ENCODE measurements at regions not wholly inside any gene's neighbourhood (a gene's known extent, or its start where the extent isn't known, plus 50 kb on each side); places are given as distances from the start of the nearest gene placed in this dataset.

DNA sequence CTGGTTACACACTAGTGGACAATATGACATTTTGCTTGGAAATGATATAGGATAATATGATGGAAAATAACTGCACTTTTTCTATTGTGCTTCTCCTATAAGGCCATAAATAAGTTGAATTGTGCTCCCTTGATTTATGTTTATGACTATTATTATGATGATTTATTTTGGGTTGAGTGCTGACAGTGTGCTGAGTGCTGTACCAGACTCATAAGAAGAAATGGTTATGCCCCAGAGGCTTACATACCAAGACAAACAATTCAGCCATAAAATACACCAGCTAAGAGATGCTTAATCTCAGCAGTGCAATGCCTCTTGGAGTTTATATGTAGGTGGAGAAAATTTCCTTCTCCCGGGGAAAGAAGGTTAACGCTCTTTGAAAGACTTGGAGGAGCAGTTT lies 199.8 kb upstream of the NOCT start:
- Histone ChIP-seq H3F3A (ENCODE audit: low read depth) (no peaks in the 10 kb centered on the region), H3K4me1 (ENCODE audit: insufficient read depth, low read length, poor library complexity, severe bottlenecking) (no peaks in the 10 kb centered on the region), H4K20me1 (ENCODE audit: insufficient read depth, low read length, poor library complexity, severe bottlenecking) (no peaks in the 10 kb centered on the region), H3K36me3 (ENCODE audit: insufficient read depth, low read length) (no peaks in the 10 kb centered on the region), H3K9me2 (replicated peaks; ENCODE audit: low read depth, low read length) (no peaks in the 10 kb centered on the region), H3K4me2 (ENCODE audit: low read depth, low read length, poor library complexity, severe bottlenecking) (no peak overlapping the region), H3K4me3 (ENCODE audit: low read length, poor library complexity, severe bottlenecking) (no peak overlapping the region), H3K9me3 (ENCODE audit: insufficient read depth, low read depth, low read length) (no peaks in the 10 kb centered on the region), H2AFZ (ENCODE audit: low read length) (no peak overlapping the region), H3K79me2 (ENCODE audit: insufficient read depth, low read length) (no peaks in the 10 kb centered on the region), H3K9ac (ENCODE audit: low read depth, low read length, poor library complexity, severe bottlenecking) (no peak overlapping the region), H3K27me3 (ENCODE audit: insufficient read depth, low read length, poor library complexity, severe bottlenecking) (no peaks in the 10 kb centered on the region)
- TF ChIP-seq EZH2phosphoT487 (IDR thresholded peaks at IDR 0.05; ENCODE audit: borderline replicate concordance): no peak
- TF ChIP-seq, protein P1, sequence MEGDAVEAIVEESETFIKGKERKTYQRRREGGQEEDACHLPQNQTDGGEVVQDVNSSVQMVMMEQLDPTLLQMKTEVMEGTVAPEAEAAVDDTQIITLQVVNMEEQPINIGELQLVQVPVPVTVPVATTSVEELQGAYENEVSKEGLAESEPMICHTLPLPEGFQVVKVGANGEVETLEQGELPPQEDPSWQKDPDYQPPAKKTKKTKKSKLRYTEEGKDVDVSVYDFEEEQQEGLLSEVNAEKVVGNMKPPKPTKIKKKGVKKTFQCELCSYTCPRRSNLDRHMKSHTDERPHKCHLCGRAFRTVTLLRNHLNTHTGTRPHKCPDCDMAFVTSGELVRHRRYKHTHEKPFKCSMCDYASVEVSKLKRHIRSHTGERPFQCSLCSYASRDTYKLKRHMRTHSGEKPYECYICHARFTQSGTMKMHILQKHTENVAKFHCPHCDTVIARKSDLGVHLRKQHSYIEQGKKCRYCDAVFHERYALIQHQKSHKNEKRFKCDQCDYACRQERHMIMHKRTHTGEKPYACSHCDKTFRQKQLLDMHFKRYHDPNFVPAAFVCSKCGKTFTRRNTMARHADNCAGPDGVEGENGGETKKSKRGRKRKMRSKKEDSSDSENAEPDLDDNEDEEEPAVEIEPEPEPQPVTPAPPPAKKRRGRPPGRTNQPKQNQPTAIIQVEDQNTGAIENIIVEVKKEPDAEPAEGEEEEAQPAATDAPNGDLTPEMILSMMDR (conservative IDR thresholded peaks at IDR 0.05; ENCODE audit: low read length): no peak

DNA sequence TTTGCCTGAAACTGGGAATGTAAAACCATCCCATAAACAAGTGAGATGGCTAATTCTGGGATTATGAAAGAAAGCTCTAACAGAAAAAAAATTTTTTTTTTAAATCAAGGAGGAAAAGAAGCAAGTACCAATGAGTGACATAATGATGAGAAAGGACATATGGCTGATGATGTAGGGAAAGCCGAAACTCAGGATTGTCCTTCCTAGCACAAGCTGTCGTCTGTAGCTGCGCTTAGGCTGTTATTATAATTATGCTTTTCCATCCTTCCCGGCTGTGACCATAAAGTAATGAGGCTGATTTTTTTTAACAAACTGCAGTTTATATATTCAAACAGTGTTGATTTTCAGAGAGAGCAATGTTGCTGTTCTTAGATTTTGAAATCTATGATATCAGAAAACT lies 209.8 kb upstream of the NOCT start:
- no peak for TF ChIP-seq EZH2phosphoT487 (IDR thresholded peaks at IDR 0.05; ENCODE audit: borderline replicate concordance)
- TF ChIP-seq, protein P1 (conservative IDR thresholded peaks at IDR 0.05; ENCODE audit: low read length): no peak
- Histone ChIP-seq H3K9ac (ENCODE audit: low read depth, low read length, poor library complexity, severe bottlenecking) (no peak overlapping the region), H3K27me3 (ENCODE audit: insufficient read depth, low read length, poor library complexity, severe bottlenecking) (no peaks in the 10 kb centered on the region), H3K36me3 (ENCODE audit: insufficient read depth, low read length) (no peaks in the 10 kb centered on the region), H3K4me1 (ENCODE audit: insufficient read depth, low read length, poor library complexity, severe bottlenecking) (no peaks in the 10 kb centered on the region), H3K9me2 (replicated peaks; ENCODE audit: low read depth, low read length) (no peaks in the 10 kb centered on the region), H3K4me3 (ENCODE audit: low read length, poor library complexity, severe bottlenecking) (no peak overlapping the region), H3K9me3 (ENCODE audit: insufficient read depth, low read depth, low read length) (no peaks in the 10 kb centered on the region), H4K20me1 (ENCODE audit: insufficient read depth, low read length, poor library complexity, severe bottlenecking) (no peaks in the 10 kb centered on the region), H3K4me2 (ENCODE audit: low read depth, low read length, poor library complexity, severe bottlenecking) (no peak overlapping the region), H2AFZ (ENCODE audit: low read length) (no peak overlapping the region), H3K79me2 (ENCODE audit: insufficient read depth, low read length) (no peaks in the 10 kb centered on the region), H3F3A (ENCODE audit: low read depth) (no peaks in the 10 kb centered on the region)

DNA sequence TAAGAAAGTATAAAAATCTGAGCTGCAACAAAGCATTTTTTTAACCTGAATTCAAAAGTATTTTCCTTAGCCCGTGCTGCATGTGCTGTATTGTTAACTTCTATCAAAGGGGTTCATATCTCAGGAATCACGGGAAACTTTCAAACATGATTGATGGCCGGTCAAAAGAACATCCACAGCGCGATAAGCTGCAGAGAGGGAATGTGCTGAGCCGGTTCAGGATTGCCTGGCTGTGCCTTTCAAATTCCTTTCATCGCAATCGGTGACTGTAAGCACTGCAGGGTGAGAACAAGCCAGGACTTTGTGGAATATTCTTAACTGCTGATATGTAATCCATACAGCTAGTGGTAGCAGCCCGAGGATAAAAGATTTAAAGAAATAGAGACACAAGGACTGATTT lies 210.9 kb upstream of the NOCT start:
- Histone ChIP-seq H4K20me1 (ENCODE audit: insufficient read depth, low read length, poor library complexity, severe bottlenecking) (no peaks in the 10 kb centered on the region), H3K9me3 (ENCODE audit: insufficient read depth, low read depth, low read length) (no peaks in the 10 kb centered on the region), H3K4me2 (ENCODE audit: low read depth, low read length, poor library complexity, severe bottlenecking) (no peak overlapping the region), H3K79me2 (ENCODE audit: insufficient read depth, low read length) (no peaks in the 10 kb centered on the region), H3K27me3 (ENCODE audit: insufficient read depth, low read length, poor library complexity, severe bottlenecking) (no peaks in the 10 kb centered on the region), H3K9ac (ENCODE audit: low read depth, low read length, poor library complexity, severe bottlenecking) (no peak overlapping the region), H3F3A (ENCODE audit: low read depth) (no peaks in the 10 kb centered on the region), H3K36me3 (ENCODE audit: insufficient read depth, low read length) (no peaks in the 10 kb centered on the region), H3K4me1 (ENCODE audit: insufficient read depth, low read length, poor library complexity, severe bottlenecking) (no peaks in the 10 kb centered on the region), H3K9me2 (replicated peaks; ENCODE audit: low read depth, low read length) (no peaks in the 10 kb centered on the region), H3K4me3 (ENCODE audit: low read length, poor library complexity, severe bottlenecking) (no peak overlapping the region), H2AFZ (ENCODE audit: low read length) (no peak overlapping the region)
- TF ChIP-seq EZH2phosphoT487 (IDR thresholded peaks at IDR 0.05; ENCODE audit: borderline replicate concordance): no peak
- TF ChIP-seq, protein P1 (conservative IDR thresholded peaks at IDR 0.05; ENCODE audit: low read length): no peak
